SW480 (cell line): ENCODE measurements at regions not wholly inside any gene's neighbourhood (a gene's known extent, or its start where the extent isn't known, plus 50 kb on each side); places are given as distances from the start of the nearest gene placed in this dataset.

Source experiments
- DNase-seq: peaks from one replicate; pipeline ENCODE4 v3.0.0-alpha.2; 2016; ENCODE audit warnings: low spot score

DNA sequence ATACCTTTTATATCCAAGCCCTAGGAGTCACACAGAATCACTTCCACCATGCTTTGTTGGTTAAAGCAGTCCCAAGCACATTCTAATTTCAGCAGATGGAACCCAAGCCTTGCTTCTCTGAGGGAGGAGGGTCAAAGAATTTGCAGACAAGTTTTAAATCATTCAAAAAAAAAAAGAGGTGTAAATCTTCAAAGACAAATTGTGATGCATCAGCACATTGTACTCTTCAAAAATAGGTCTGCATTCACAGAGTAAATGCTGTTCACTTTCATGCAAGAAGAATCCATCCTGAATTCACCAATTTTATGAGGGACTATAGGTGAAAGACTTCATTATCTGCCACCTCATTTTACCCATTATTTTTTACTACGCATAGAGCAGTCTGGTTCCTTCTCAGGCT, 321.8 kb upstream of the PRDM1 start:
- no peak for DNase-seq

DNA sequence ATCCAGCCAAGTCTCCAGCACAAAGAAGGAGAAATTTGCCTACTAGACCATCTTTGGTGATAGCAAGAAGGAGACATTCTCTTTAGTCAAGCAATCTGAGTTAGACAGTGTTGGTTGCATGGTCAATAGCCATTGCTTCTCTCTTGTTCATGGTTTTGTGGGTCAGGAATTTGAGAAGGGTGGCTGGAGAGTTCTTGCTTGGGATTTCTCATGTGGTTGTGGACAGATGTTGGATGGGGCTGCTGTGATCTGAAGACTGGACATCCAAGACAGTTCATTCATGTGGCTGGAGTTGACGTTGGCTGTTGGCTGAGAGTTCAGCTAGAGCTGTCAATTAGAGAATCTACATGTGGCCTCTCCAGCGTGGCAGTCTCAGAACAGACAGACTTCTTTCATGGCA, 322.3 kb upstream of the PRDM1 start:
- DNase-seq: no peak

DNA sequence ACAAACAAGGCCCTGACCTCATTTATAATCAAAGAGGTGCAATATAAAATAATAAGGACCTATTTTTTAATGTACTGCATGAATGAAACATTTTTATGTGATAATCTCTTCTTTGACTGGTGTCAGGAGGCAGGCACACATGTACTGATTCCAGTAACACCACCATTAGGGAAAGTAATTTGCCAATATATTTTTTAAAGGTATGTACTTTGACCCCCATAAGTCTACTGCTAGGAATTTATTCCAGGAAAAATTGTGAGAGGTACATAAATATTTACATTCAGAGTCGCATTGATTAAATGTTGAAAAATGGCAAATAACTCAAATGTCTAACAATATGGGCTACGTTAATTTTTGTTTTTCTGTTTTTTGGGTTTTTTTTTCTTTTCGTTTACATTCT, 325.4 kb upstream of the PRDM1 start:
- DNase-seq: no peak

DNA sequence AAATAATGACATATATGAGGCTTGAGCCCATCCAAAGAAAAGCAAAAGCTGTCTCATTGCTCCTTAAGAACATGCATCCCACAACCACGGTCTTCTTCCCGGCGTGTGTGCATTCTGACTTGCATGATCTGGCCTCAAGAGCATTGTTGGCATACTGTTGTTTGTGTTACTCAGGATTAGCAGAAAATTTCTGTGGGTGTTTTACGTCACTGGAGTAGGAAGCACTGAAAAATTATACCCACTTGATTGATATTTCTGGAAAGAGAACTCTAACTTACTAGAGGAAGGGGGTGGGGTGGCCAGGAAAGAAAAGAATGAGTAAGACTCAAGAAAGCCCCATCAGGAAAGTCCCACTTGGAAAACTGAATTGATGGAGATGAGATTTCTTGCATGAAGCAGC, 326.2 kb upstream of the PRDM1 start:
- DNase-seq: no peak

DNA sequence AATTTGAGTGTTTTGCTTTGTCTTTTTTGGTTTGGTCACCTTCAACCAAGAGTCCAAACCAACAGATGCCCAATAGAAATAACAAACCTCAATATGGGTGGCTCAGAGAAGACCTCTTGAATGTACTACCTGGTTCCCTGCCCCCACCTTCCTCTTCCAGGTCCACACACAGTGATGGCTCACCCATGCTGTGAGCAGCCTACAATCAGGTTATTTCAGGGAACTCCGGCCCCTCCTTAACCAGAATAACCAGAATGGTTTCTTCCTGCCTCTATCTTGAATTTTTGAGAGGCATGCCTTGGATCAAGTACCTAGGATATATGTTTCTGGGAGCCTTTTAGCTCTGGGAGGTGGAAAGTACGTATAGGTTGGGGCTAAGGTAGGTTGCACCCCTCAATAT, 327.1 kb upstream of the PRDM1 start:
- DNase-seq: no peak

DNA sequence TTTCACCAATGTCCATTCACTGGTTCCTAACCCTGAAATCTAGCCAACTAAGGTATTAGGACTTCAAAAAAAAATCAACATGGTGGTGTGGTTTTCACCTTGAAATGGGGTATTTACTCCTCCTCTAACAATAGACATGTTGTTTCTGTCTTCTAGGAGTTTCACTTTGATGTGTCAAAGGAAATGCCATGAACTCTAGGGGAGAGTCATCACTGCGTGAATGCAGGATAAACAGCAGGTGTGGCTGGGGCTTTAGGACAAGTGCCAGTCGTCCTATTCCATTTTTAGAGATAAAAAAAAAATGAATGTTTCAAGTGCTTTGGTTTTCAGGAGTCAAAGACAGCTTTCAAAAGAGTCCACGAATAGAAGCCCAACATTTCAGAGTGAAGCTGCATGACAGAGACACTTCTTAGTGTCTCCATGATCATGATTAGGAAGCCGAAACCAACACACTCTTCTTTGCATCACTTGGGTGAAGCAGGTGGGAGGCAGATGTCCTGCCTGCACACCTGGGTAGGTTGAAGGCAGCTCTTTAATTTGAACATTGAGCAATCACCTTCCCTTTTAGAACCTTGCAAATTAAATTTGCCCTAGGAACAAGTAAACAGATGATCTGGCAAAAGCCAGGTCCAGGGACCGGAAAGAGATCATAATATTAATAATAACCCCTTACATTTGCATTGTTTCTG, 328.5 kb upstream of the PRDM1 start:
- peak; percentile 93 for DNase-seq

DNA sequence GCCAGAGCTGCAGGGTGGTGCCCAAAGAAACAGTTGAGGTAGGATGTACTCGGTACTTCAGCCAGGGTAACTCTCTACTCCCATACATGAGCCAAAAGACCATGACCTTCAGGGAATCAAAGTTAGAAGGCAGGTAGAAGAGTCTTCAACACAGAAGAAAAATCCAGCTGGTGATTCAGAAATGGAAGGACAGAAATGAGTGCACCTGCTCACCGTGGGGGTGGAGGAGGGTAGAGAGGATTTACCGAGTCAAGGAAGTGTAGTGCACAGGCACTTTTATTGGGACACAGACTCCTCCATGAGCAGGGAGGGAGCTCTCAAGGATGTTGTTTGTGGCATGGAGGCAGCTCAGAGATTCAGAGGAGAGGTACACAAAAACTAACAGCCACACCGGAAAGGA, 330.3 kb upstream of the PRDM1 start:
- no peak for DNase-seq

DNA sequence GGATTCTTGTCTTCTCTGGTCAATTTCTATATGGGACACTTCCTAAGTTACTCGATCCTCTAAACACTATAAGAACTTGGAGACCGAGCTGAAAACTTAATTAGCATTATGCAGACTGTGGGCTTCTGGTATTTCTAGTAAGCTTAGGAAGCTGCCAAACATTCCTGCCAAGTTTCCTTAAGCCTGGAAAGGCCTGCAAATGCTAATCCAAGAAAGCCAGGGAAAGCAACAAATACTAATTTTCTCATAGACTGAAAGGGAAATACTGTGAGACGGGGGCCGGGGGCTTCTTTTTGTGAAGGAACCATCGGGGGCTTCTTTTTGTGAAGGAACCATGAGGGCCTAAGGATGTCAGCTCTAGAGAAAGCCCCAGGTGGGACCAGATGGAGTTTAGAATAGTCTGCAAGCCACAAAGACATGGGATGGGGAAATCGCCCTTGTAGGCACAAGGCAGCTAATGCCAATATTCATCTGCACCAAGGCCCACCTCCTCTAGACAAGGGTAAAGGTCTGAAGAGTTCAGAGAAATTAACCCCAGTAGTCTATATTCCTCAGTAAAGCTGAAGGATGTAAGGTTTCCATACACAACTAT, 332.4 kb upstream of the PRDM1 start:
- DNase-seq: no peak

DNA sequence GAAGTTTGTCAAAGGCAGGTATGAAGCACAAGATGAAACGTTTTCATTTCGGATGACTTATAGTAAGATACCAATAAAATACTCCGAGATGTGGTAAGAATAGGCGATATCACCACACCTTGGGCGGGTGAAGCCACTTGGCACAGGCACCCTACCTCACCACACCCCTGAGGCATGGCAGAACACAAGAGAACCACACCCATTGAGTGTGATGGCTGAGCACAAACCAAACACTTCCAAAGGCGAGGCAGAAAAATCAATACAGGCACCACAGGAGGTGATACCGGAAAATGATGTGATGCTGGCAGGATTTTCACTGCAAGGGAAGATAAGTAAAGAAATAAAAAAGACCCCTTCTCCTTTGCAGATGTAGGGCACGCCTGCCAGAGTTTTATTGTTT, 332.9 kb upstream of the PRDM1 start:
- peak; percentile 8 for DNase-seq

DNA sequence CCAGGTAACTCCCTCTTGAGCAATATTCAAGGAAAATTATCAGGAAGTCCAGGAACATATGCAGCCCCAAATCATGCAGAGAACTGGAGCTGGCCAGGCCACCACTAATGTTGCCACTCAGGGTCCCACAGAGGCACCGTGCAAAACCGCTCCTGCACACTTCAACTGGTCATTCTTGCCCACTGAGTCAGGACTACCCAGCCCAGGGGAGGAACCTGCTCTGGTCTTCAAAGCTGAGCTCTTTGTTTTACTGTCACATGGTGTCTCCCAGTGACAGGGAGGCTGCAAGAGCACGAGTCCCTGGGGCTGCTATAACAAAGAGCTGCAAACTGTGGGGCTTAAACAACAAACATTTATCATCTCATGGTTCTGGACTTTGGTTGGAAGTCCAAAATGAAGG, 336.0 kb upstream of the PRDM1 start:
- DNase-seq: no peak

DNA sequence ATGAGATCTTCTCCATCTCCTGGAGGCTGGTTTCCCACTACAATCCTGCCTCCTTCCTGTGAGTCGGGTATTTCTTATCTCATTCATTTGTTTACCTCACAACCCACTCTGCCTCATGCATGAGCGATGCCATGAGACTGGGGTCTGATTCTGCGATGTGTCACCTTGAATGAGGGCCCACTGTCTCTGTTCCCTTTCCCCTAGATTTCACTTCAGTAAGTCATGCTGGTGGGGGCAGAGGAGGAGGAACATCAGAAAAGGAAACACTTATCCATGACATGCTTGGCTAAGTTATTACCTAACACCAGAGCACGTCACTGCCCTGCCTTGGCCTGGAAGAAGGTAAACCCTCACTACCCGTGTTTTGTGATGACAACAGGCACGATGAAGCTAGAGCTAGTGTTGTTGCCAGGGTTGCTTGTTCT, 337.4 kb upstream of the PRDM1 start:
- DNase-seq: no peak

DNA sequence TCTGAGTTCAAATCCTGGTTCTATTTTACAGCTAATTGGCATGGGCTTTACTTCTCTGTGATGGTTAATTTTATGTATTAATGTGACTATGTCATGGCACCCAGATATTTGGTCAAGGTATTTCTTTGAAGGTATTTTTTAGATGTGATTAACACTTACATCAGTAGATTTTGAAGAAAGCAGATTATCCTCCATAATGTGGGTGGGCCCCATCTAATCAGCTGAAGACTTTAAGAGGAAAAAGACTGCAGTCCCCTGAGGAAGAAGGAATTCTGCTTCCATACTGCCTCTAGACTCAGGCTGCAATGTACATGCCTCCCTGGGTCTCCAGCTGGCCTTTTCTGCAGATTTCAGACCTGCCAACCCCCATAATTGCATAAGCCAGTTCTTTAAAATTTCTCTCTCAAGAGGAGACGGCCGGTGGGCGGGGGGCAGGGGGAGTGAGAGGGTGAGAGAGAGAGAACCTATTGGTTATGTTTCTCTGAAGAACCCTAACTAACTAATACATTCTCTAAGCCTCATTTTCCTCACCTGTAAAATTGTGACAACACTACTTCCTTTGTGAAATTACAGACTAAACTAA, 338.2 kb upstream of the PRDM1 start:
- DNase-seq: no peak

DNA sequence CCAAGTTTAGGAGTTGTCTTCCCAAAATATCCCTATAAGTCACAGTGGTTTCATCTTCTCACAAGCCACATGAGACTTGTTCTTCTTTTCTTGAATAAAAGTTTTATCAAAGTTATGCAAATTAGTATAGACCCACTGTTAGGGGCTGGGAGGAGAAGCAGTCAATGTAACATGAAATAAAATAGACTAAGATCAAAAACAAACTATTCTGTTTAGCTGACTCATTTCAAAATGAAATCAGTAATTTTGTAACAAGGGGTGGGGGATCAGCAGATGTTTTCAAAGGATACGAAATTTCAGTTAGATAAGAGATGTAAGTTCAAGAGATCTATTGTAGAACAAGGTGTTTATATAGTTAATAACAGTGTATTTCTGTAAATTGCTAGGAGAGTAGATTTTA, 339.6 kb upstream of the PRDM1 start:
- no peak for DNase-seq

DNA sequence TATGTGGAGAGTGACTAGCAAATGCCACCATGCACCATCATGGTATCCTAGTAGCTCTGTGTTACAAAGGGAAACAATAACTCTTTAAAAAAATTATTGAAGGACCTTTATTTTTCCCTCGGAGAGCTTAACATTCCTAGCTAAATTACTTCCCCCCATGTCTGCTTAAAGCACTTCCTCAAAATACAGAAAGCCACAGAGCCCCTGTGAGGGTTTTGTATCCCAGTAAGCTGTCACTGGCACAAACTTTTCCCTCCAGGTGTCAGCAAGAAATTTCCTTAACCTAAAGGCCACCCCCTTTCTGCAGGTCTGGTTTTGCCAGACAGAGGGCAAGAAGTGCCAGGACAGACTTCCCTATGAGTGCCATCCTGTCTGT, 340.0 kb upstream of the PRDM1 start:
- no peak for DNase-seq

DNA sequence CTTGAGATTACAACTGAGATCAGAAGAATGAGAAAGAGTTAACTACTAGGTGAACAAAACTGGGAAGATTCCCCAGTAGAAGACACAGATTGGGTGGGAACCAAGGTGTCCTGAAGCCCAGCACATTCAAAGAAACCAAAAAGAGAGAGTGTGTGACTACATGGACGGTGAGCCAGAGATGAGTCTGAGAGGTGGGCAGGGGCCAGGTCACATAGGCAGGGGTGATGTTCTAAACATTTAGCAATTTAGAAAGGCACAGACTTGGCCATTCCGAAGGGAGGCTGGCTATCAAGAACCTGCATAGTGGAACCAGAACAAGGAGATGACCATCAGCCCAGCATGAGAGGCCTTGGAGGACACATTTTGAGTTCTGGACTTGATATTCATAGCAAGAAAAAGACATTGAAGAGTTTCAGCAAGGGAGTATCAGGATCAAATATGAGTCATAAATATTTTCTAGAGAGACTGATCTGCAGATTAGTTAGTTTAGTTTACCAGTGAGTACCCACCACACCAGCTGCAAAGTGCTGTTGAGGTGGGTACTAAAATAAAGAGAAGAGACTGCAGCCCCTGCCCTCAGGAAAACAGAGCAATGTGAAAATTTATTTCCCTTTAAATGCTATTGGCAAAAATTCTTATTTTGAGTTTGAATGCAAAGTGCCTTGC, 340.5 kb upstream of the PRDM1 start:
- no peak for DNase-seq

DNA sequence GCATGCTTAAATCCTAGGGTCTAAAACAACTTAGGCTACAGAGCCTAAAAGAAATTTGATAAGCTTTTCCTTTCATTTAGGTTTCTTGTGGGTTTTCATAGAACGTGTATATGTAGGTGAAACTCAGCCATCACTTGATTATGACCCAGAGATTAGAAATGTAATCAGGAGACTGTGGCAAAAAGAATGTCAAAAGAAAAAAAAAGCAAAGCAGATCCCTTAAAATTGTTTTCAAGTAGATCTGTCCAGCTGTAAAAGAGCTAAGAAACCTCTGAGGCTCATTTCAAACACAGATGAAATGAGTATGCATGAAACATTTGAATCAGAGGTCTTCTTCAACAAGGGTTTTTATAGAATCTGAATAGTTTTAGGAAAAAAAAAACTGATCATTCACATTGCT, 341.3 kb upstream of the PRDM1 start:
- DNase-seq: no peak

DNA sequence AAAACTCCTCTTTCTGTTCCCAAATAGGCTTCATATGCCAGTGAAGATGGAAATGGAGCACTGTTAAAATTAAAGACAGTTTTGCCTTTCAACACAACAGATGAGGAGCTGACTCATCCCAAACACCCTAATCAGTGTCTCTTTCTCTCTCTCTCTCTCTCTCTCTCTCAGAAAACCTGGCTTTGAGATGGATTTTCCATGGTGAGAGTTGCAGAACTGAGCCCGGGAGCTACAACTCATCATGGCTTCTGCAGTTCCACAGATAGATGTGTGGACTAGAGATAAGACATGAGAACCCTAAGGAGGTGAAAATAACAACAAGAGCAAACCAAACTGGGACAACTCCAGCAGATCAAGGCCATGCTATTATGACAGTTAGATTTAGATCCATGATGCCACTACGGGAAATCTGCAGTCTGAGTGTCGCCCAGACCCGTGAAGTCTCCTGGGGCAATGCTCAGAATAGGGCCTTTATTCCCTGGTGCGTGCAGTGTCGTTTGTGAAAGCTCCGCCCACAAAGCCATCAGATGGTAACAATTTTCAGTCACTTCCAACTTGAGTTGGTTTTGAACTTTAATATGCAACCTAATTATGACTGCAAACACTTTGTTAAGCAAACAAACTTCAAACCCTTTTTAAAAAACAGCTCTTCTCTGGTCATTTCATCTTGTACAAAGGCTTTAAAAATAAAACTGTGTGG, 338.2 kb upstream of the PREP start:
- no peak for DNase-seq

DNA sequence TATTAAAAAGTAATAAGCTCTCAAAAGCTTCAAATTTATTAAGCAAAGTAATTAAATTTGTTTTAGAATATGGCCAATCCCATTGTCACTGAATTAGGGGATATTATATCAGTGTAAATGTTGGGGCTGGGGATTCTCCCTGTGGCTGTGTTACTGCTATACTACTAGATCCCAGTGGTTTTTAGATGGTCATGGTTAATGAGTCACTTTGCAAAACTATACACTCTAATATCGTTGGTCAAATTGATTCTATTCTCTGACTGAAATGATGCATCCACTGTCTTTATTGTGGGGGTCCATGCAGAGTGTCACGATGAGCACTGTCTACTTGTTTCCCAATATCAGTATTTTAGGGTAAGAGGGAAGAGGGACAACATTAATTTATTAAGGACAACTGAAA, 336.9 kb upstream of the PREP start:
- no peak for DNase-seq

DNA sequence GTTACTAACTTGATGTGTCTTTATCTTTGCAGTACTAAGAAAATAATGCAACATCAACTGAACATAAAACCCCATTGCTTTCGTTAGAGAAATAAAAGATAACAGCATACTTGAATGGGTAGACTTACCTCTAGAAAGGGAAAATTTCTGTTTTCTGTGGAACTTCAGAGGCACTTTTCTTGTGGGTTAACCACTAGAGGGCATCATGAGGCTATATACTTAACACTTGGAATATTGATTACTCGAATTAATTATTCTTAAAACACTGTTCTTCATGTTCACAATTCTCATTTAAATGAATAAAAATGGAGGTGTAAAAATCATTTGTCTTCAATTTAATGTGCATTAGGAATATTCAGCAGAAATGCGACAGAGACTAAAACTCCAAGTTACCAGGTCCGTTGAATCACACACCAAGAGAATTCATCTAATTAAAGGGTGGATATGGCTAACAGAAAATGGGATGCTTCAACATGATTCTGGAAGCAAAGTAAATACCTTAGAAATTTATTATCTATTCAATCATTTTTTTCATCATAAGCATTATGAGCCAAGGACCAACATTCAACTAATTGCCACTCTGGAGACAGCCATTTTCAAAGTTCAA, 330.8 kb upstream of the PREP start:
- DNase-seq: peak; percentile 28

DNA sequence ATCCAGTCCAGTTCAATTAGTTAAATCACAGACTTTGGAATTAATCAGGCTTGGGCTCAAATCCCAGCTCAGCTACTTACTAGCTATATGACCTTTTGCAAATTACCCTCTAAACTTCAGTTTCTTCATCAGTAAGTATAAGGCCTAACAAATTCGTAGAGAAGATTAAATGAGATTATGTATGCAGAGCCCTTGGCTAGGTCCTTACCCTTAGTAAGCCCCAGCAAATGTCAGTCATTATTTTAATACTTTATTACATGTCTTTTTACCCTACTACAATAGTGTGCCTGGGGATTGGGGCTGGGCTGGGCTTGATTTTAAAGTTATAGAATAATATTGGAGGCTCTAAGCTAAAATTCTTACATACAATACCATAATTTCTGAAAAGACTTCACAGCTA, 326.1 kb upstream of the PREP start:
- no peak for DNase-seq

DNA sequence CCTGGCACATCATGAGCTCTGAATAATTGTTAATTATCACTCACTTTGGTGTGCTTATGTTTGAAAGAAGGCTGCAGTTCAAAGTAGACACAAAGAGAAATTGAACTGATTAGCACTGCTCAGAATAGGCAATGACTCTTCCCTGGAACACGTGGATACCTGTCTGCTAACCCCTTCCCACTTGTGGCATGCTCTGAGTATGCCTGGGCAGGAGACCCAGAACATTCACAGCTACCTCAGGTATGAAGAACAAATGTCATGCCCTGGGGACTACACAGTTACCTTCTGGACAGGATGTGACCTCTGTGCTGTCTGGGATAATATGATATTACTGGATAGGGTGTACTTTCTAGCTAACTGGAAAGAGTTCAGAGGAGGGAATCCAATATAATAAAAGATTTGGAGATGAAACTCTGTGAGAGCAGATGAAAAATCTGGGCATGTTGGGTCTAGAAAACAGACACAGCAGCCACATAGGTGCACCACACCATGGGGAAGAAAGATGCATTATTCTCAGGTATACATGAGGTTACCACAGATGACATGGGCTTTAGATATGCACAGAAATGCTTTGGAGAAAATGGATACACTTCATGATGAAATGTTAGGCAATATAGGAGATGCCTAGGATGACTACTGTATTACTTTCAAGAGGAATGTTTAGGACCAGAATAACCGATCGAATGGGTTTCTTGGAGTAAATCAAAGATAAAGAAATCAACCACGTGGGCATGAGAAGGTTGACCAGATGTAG, 324.2 kb upstream of the PREP start:
- peak; percentile 39 for DNase-seq

DNA sequence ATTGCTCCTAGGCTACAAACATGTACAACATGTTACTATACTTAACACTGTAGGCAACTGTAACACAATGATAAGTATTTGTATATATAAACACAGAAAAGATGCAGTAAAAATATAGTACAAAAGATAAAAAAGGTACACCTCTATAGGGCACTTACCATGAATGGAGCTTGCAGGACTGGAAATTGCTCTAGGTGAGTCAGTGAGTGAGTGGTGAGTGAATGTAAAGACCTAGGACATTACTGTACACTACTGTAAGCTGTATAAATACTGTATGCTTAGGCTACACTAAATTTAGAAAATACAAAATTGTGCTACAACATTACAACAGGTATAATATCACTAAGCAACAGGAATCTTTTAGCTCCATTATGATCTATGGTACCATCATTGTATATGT, 312.0 kb upstream of the PREP start:
- DNase-seq: no peak
